ENCODE measurements at regions not wholly inside any gene's neighbourhood (a gene's known extent, or its start where the extent isn't known, plus 50 kb on each side); places are given as distances from the start of the nearest gene placed in this dataset.

DNA sequence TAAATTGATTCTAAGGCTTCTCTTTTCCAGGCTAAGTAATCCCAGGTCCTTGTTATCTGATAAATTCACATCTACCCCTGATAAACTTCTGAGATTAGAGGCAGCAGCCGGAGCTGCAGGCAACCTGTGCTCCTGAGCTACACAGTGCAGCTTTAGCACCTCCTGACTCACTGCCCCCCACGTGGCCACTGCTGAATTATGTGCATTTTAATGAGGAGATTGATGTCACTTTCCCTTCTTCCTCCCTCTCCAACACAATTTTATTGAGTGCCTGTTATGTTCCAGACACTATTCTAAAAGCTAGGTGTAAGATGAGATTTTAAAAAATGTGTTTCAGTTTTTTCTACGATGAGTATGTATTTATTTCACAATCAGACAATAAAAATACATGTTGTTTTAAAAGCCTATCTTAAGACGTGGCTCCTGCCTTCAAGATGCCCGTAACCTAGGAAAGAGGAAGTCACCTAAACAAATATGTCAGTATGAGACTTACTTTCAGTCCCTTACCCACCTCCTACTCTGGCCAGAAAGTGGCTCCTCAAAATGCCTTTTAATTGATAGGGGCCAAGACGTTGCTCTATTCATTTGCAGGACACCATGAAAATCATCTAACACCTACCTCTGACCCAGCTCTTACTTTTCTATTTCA, 161.5 kb upstream of the PFN2 start:
- TF ChIP-seq REST (IDR thresholded peaks at IDR 0.05; ENCODE audit: insufficient read depth in 1 of 2, low read depth in 2 of 2, low read length in 2 of 2) (no peak), FOXP2 (optimal IDR thresholded peaks at IDR 0.05; ENCODE audit: borderline replicate concordance, extremely low read depth, extremely low read length, insufficient read depth) (no peak), TAF1 (IDR thresholded peaks at IDR 0.05; ENCODE audit: borderline replicate concordance, insufficient read depth, low read length) (no peak), SIN3A (IDR thresholded peaks at IDR 0.05; ENCODE audit: borderline replicate concordance, insufficient read depth, low read length) (no peak), POLR2AphosphoS5 (IDR thresholded peaks at IDR 0.05; ENCODE audit: low read depth, low read length) (no peak)

- TF ChIP-seq POLR2AphosphoS5 (IDR thresholded peaks at IDR 0.05; ENCODE audit: low read depth, low read length) (no peak), FOXP2 (optimal IDR thresholded peaks at IDR 0.05; ENCODE audit: borderline replicate concordance, extremely low read depth, extremely low read length, insufficient read depth) (no peak), SIN3A (IDR thresholded peaks at IDR 0.05; ENCODE audit: borderline replicate concordance, insufficient read depth, low read length) (no peak), REST (IDR thresholded peaks at IDR 0.05; ENCODE audit: insufficient read depth in 1 of 2, low read depth in 2 of 2, low read length in 2 of 2) (no peak), TAF1 (IDR thresholded peaks at IDR 0.05; ENCODE audit: borderline replicate concordance, insufficient read depth, low read length) (no peak)
Observed at GRCh38 chr3:150131663-150132062, 161.0 kb upstream of the PFN2 start.

GRCh38 chr3:150130404-150131100, 159.9 kb upstream of the PFN2 start:
- no peak for TF ChIP-seq REST (IDR thresholded peaks at IDR 0.05; ENCODE audit: insufficient read depth in 1 of 2, low read depth in 2 of 2, low read length in 2 of 2)
- TF ChIP-seq POLR2AphosphoS5 (IDR thresholded peaks at IDR 0.05; ENCODE audit: low read depth, low read length) = no peak
- TF ChIP-seq SIN3A (IDR thresholded peaks at IDR 0.05; ENCODE audit: borderline replicate concordance, insufficient read depth, low read length) = no peak
- TF ChIP-seq FOXP2 (optimal IDR thresholded peaks at IDR 0.05; ENCODE audit: borderline replicate concordance, extremely low read depth, extremely low read length, insufficient read depth) = no peak

DNA sequence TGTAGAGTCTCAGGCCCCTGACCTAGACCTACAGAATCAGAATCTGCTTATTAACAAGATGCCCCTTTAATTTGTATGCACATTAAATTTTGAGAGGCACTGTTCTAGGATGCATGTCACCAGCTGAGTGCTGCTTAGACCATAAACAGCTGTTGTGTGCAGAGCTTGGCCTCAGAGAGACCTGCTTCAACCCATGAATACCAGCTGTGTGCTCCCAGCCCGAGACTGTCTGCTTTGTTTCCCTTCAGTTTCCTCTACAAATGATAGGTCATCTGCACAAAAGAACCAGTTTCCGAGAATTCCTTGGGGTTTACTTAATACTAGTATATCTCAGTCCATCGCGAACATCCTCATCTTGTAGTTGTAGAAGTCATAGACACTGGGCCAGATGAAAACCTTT, 158.5 kb upstream of the PFN2 start:
- TF ChIP-seq TAF1 (IDR thresholded peaks at IDR 0.05; ENCODE audit: borderline replicate concordance, insufficient read depth, low read length) (no peak), FOXP2 (optimal IDR thresholded peaks at IDR 0.05; ENCODE audit: borderline replicate concordance, extremely low read depth, extremely low read length, insufficient read depth) (no peak), REST (IDR thresholded peaks at IDR 0.05; ENCODE audit: insufficient read depth in 1 of 2, low read depth in 2 of 2, low read length in 2 of 2) (no peak), SIN3A (IDR thresholded peaks at IDR 0.05; ENCODE audit: borderline replicate concordance, insufficient read depth, low read length) (no peak), POLR2AphosphoS5 (IDR thresholded peaks at IDR 0.05; ENCODE audit: low read depth, low read length) (no peak)

Measured in PFSK-1 (cell line).